BLaER1 (cell line): ENCODE measurements at regions not wholly inside any gene's neighbourhood (a gene's known extent, or its start where the extent isn't known, plus 50 kb on each side); places are given as distances from the start of the nearest gene placed in this dataset.
"Not testable (repeated sequence)": the region's sequence is repeated elsewhere in the genome, so short reads cannot be mapped to it uniquely, and the experiment has no call there.

Experiments
- H3K27ac ChIP-seq: shearing (Covaris generic); formaldehyde crosslinking; 2 replicates; pipeline ENCODE4 v1.8.1; 2022
- H3K27me3 ChIP-seq: shearing (Covaris generic); formaldehyde crosslinking; 2 replicates; pipeline ENCODE4 v1.8.1; 2022
- H3K36me3 ChIP-seq: shearing (Covaris generic); formaldehyde crosslinking; 2 replicates; pipeline ENCODE4 v1.8.1; 2022
- H3K4me1 ChIP-seq: shearing (Covaris generic); formaldehyde crosslinking; 2 replicates; pipeline ENCODE4 v1.8.1; 2022
- H3K4me2 ChIP-seq: shearing (Covaris generic); formaldehyde crosslinking; 2 replicates; pipeline ENCODE4 v1.8.1; 2022
- H3K4me3 ChIP-seq: shearing (Covaris generic); formaldehyde crosslinking; 2 replicates; pipeline ENCODE4 v1.8.1; 2022
- H3K9ac ChIP-seq: shearing (Covaris generic); formaldehyde crosslinking; 2 replicates; pipeline ENCODE4 v1.8.1; 2022
- H3K9me3 ChIP-seq: shearing (Covaris generic); formaldehyde crosslinking; 2 replicates; pipeline ENCODE4 v1.8.1; 2022
- H4K20me1 ChIP-seq: shearing (Covaris generic); formaldehyde crosslinking; 2 replicates; pipeline ENCODE4 v1.8.1; 2022
- Cebpa-rat ChIP-seq: shearing (Covaris generic); IDR thresholded peaks from 2 replicates; pipeline ENCODE4 v1.8.1; 2022

DNA sequence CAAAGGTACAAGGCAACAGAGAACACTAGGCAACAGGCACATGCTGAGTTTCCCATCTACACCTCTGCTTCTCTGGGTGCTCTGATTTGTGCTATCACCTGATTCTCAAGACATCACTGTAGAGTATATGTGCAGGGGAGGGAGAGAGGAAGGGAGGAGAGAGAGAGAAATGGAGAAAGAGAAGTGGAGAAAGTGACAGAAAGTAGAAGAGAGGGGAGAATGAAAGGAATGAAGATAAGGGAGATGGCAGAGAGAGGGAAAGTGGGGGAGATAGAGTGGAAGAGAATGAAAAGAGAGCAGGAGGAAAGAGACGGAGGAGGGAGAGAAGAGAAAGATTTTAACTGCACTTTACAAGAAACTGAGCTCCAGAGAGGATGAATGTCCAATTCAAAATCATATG, 340.7 kb upstream of the CDH5 start:
- Histone ChIP-seq H3K4me3 (no peak overlapping the region), H4K20me1 (no peaks in the 10 kb centered on the region), H3K4me1 (no peaks in the 10 kb centered on the region), H3K9ac (no peak overlapping the region), H3K27me3 (no peaks in the 10 kb centered on the region), H3K4me2 (no peak overlapping the region), H3K27ac (no peak overlapping the region), H3K36me3 (no peaks in the 10 kb centered on the region), H3K9me3 (peaks cover 13% of the 10 kb centered on the region)
- no peak for TF ChIP-seq Cebpa-rat

DNA sequence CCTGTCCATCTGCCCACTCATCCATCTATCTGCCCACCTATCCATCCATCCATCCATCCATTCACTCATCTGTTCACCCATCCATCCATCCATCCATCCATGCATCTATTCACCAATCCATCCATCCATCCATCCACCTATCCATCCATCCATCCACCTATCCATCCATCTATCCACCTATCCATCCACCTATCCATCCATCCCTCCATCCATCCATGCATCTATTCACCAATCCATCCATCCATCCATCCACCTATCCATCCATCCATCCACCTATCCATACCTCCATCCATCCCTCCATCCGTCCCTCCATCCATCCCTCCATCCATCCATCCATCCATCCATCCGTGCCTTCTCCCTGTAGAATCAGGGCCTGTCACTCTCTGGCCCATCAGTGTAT, 341.9 kb upstream of the CDH5 start:
- H3K9me3 ChIP-seq, result peaks cover 13% of the 10 kb centered on the region
- not testable (repeated sequence) for H3K36me3 ChIP-seq, H3K4me3 ChIP-seq, H3K27me3 ChIP-seq, H3K27ac ChIP-seq, H3K9ac ChIP-seq, H4K20me1 ChIP-seq, H3K4me1 ChIP-seq, H3K4me2 ChIP-seq

DNA sequence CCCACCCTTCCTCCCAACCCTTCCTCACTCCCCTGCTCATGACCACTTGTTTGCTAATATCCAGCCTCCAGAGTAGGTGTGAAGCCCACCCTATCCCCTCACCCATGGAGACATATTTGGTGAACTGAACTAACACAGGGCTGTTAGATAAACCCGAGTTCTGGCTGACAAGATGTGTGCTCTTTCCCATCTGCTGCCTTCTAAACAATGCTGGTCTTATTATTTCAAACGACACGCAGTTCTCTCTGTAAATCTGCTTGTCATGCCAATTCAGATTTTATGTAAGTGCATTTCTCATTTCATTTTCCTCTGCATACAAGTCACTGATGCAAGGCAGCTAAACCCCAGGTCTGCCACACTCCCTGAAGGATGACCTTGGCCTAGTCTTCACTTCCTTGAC, 343.0 kb upstream of the CDH5 start:
- H4K20me1 ChIP-seq, result no peaks in the 10 kb centered on the region
- no peaks in the 10 kb centered on the region for H3K36me3 ChIP-seq
- H3K4me2 ChIP-seq, result no peak overlapping the region
- peaks cover 13% of the 10 kb centered on the region for H3K9me3 ChIP-seq
- no peak for TF ChIP-seq Cebpa-rat
- no peak overlapping the region for H3K27ac ChIP-seq
- H3K4me1 ChIP-seq, result no peaks in the 10 kb centered on the region
- H3K27me3 ChIP-seq, result no peaks in the 10 kb centered on the region
- H3K9ac ChIP-seq, result no peak overlapping the region
- H3K4me3 ChIP-seq, result no peak overlapping the region

DNA sequence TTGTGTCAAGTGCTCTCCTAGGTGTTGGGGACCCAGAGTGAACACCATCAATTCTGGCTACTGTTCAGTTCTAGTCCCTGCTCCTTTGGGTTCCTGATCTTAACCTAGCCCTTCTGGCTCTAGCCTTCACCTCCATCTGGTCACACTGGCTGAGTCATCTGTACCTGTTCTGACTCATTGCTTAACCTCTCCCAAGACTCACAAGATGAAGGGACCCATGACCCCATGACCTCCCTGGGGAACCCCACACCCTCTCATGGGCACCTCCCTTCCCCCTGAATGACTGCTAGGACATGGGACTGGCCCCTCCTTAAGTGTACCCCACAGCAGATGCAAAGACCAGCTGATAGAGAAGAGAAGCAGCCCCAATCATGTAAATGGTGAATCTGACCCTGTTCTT, 345.8 kb upstream of the CDH5 start:
- H3K4me2 ChIP-seq, result no peak overlapping the region
- no peaks in the 10 kb centered on the region for H3K36me3 ChIP-seq
- H3K4me3 ChIP-seq, result no peak overlapping the region
- TF ChIP-seq Cebpa-rat, result no peak
- no peak overlapping the region for H3K27ac ChIP-seq
- H3K9me3 ChIP-seq, result peaks cover 13% of the 10 kb centered on the region
- H3K4me1 ChIP-seq, result no peaks in the 10 kb centered on the region
- no peaks in the 10 kb centered on the region for H3K27me3 ChIP-seq
- H4K20me1 ChIP-seq, result no peaks in the 10 kb centered on the region
- no peak overlapping the region for H3K9ac ChIP-seq

DNA sequence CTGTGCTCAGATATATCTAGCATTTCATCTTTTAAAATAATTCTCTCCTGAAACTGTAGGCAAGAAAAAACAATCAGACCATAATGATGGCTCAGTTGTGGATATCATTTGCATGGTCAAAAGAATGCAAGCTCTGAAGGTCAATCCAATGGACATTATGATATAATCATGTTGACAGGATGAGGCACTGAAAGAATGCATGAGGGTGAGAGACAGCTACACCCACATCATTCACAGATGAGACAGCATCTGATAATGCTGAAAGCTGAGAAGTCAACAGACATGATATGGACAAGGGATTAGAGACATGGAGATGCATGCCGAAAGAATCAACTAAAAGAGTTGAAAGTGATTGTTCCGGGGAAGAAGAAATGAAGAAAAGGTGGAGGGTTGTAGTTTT, 346.4 kb upstream of the CDH5 start:
- Histone ChIP-seq H3K4me3 (no peak overlapping the region), H3K4me2 (no peak overlapping the region)

DNA sequence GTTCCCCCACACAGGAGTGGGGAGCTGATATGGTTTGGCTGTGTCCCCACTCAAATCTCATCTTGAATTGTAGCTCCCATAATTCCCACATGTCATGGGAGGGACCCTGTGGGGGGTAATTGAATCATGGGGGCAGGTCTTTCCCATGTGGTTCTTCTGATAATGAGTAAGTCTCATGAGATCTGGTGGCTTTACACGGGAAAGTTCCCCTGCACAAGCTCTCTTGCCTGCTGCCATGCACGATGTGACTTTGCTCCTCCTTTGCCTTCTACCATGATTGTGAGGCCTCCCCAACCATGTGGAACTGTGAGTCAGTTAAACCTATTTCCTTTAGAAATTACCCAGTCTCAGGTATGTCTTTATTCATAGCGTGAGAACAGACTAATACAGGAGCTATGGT, 347.0 kb upstream of the CDH5 start:
- not testable (repeated sequence) for H3K9ac ChIP-seq, H3K4me2 ChIP-seq, H3K27ac ChIP-seq, H3K4me3 ChIP-seq, H3K9me3 ChIP-seq, H4K20me1 ChIP-seq, H3K36me3 ChIP-seq, H3K4me1 ChIP-seq, H3K27me3 ChIP-seq

More for the DNA sequence above, 346.4 kb upstream of the CDH5 start:
- H3K27me3 ChIP-seq, result no peaks in the 10 kb centered on the region
- peaks cover 12% of the 10 kb centered on the region for H3K9me3 ChIP-seq
- no peak for TF ChIP-seq Cebpa-rat
- H3K27ac ChIP-seq, result no peak overlapping the region
- H4K20me1 ChIP-seq, result no peaks in the 10 kb centered on the region
- no peaks in the 10 kb centered on the region for H3K4me1 ChIP-seq
- no peaks in the 10 kb centered on the region for H3K36me3 ChIP-seq
- H3K9ac ChIP-seq, result no peak overlapping the region

DNA sequence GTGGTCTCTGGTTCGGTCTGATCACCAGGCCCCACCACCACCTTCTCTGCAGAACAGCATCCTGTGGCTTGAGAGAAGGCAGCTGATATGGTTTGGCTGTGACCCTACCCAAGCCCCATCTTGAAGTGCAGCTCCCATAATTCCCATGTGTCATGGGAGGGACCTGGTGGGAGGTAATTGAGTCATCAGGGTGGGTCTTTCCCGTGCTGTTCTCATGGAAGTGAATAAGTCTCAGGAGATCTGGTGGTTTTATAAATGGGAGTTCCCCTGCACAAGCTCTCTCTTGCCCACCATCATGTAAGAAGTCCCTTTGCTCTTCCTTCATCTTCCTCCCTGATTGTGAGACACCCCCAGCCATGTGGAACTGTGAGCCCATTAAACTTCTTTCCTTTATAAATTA, 352.3 kb upstream of the CDH5 start:
- H3K27me3 ChIP-seq, result no peaks in the 10 kb centered on the region
- H3K9ac ChIP-seq, result no peak overlapping the region
- no peaks in the 10 kb centered on the region for H3K36me3 ChIP-seq
- no peak for TF ChIP-seq Cebpa-rat
- no peaks in the 10 kb centered on the region for H3K9me3 ChIP-seq
- H3K4me3 ChIP-seq, result no peak overlapping the region
- no peaks in the 10 kb centered on the region for H4K20me1 ChIP-seq
- H3K27ac ChIP-seq, result no peak overlapping the region
- H3K4me1 ChIP-seq, result peaks cover 13% of the 10 kb centered on the region; the same call in 1 of the 2 replicates
- H3K4me2 ChIP-seq, result 0 out of 2 replicates have a peak overlapping the region, but pooled peaks have one; percentile 16

DNA sequence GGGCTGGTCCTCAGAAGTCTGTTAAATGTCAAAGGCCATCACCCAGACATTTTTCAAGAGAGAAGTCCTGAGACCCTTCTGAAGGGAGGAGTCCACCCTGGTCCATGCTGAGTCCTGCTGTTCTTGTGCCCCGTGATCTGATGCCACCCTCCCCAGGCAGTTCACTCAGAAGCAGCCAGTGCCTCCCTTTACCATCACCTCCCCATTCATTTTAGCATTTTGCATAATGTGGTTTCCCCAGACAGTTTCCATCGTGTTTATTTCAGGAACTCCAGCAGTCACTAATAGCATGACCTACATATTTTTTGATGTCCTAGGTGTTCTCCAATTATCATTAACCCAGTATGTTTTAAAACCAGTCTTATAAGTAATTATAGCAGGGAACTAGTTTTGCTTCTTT, 353.0 kb upstream of the CDH5 start:
- TF ChIP-seq Cebpa-rat, result no peak
- Histone ChIP-seq H3K4me2 (0 out of 2 replicates have a peak overlapping the region, but pooled peaks have one; percentile 16), H3K9me3 (no peaks in the 10 kb centered on the region), H3K36me3 (no peaks in the 10 kb centered on the region), H3K4me1 (peaks cover 13% of the 10 kb centered on the region; the same call in 1 of the 2 replicates), H3K27ac (no peak overlapping the region; the same call in 1 of the 2 replicates), H3K9ac (no peak overlapping the region), H3K27me3 (no peaks in the 10 kb centered on the region), H3K4me3 (no peak overlapping the region), H4K20me1 (no peaks in the 10 kb centered on the region)

DNA sequence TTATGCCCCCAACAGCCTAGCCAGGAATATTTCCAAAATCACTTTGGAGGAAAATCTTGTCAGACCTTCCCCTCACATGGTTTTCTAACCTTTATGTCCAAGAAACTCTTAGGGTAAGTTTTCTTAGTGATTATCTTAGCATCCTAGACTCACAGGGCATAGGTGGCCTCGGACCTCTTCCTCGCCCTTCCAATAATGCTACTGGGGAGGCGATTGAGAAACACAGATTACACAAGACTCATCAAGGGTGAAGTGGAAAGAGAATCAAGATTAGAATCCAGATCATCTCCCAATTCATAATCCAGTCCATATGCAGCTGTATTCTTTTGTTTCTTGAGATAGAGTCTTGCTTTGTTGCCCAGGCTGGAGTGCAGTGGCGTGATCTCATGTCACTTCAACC, 358.4 kb upstream of the CDH5 start:
- Histone ChIP-seq H3K9ac (no peak overlapping the region), H3K27ac (no peak overlapping the region)

DNA sequence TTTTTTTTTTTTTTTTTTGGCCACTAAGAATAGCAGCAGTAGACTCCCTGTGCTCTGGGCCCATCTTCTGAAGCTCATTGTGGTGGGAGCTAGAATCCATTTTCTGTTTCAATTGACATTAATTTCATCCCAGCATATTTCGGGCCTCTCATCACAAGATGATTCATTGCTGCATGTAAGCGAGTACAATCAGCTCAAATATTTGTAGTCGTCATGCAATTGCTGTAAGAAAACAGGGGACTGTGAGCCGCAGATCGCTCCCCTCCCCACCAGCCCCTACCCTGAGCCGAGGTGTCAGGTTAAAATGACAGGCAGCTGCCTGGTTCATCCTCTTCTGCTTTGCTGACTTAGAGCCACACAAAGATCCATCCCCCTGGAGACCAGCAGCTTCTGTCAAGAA, 358.8 kb upstream of the CDH5 start:
- peaks cover 8% of the 10 kb centered on the region for H3K4me1 ChIP-seq
- H3K27ac ChIP-seq, result no peak overlapping the region
- no peaks in the 10 kb centered on the region for H3K9me3 ChIP-seq
- no peak overlapping the region for H3K9ac ChIP-seq
- H3K4me3 ChIP-seq, result no peak overlapping the region
- no peaks in the 10 kb centered on the region for H3K27me3 ChIP-seq
- no peak overlapping the region for H3K4me2 ChIP-seq
- TF ChIP-seq Cebpa-rat, result no peak
- H4K20me1 ChIP-seq, result no peaks in the 10 kb centered on the region
- H3K36me3 ChIP-seq, result no peaks in the 10 kb centered on the region

More for the DNA sequence above, 358.4 kb upstream of the CDH5 start:
- Histone ChIP-seq H3K36me3 (no peaks in the 10 kb centered on the region), H4K20me1 (no peaks in the 10 kb centered on the region), H3K9me3 (no peaks in the 10 kb centered on the region), H3K4me1 (peaks cover 8% of the 10 kb centered on the region), H3K27me3 (no peaks in the 10 kb centered on the region), H3K4me3 (no peak overlapping the region), H3K4me2 (no peak overlapping the region)
- TF ChIP-seq Cebpa-rat, result no peak

DNA sequence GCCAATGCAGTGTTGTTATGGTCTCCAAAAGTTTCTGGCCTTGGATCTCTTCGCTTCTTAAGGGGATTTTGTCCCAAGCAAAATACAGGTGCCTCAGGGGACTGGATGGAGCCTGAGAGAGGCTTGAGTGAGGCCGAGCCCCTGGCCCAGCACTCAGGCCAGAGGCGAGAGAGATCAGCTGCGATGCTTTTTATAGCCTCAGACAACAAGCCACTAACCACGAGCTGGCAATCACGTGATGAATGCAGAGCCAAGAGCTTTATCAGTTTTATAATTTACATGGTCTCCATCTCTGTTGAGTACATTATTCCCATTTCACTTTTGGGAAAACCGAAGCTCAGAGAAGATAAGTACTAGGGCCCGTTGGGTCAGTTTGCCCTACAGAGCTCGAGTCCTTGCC, 360.0 kb upstream of the CDH5 start:
- no peaks in the 10 kb centered on the region for H3K27me3 ChIP-seq
- H3K27ac ChIP-seq, result no peak overlapping the region
- peaks cover 8% of the 10 kb centered on the region for H3K4me1 ChIP-seq
- no peak for TF ChIP-seq Cebpa-rat
- H3K4me3 ChIP-seq, result no peak overlapping the region
- H3K9me3 ChIP-seq, result no peaks in the 10 kb centered on the region
- peak overlapping the region; percentile 37; the same call in 1 of the 2 replicates for H3K4me2 ChIP-seq
- no peaks in the 10 kb centered on the region for H4K20me1 ChIP-seq
- no peaks in the 10 kb centered on the region for H3K36me3 ChIP-seq
- no peak overlapping the region for H3K9ac ChIP-seq
